ENCODE measurements at regions not wholly inside any gene's neighbourhood (a gene's known extent, or its start where the extent isn't known, plus 50 kb on each side); places are given as distances from the start of the nearest gene placed in this dataset.

- TF ChIP-seq, protein P1, sequence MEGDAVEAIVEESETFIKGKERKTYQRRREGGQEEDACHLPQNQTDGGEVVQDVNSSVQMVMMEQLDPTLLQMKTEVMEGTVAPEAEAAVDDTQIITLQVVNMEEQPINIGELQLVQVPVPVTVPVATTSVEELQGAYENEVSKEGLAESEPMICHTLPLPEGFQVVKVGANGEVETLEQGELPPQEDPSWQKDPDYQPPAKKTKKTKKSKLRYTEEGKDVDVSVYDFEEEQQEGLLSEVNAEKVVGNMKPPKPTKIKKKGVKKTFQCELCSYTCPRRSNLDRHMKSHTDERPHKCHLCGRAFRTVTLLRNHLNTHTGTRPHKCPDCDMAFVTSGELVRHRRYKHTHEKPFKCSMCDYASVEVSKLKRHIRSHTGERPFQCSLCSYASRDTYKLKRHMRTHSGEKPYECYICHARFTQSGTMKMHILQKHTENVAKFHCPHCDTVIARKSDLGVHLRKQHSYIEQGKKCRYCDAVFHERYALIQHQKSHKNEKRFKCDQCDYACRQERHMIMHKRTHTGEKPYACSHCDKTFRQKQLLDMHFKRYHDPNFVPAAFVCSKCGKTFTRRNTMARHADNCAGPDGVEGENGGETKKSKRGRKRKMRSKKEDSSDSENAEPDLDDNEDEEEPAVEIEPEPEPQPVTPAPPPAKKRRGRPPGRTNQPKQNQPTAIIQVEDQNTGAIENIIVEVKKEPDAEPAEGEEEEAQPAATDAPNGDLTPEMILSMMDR (IDR thresholded peaks at IDR 0.05), result no peak
- no peak for TF ChIP-seq EZH2 (IDR thresholded peaks at IDR 0.05; ENCODE audit: borderline replicate concordance, insufficient read depth, low read depth, low read length, poor library complexity, severe bottlenecking)
Observed at GRCh38 chr14:22282949-22283348, 306.1 kb downstream of the DAD1 start.
